ENCODE measurements at regions not wholly inside any gene's neighbourhood (a gene's known extent, or its start where the extent isn't known, plus 50 kb on each side); places are given as distances from the start of the nearest gene placed in this dataset.

- TF ChIP-seq CTCF (IDR thresholded peaks at IDR 0.05): no peak
- peaks cover 0 to 8% of the 10 kb centered on the region in 2 donors for H3K9me3 Mint-ChIP-seq
- H3K36me3 Mint-ChIP-seq: no peaks in the 10 kb centered on the region
- H3K36me3 ChIP-seq (ENCODE audit: control insufficient read depth, insufficient read depth, low read length): no peaks in the 10 kb centered on the region
- ATAC-seq (no peak), DNase-seq (no peak)
- H3K4me1 ChIP-seq (ENCODE audit: control insufficient read depth, insufficient read depth, low read length): no peaks in the 10 kb centered on the region
- no CpG with 5 or more reads among the region's 4 CpGs for whole genome bisulfite sequencing (ENCODE audit: insufficient coverage)
- no peaks in the 10 kb centered on the region for H3K4me1 Mint-ChIP-seq
- H3K4me3 Mint-ChIP-seq: no peak overlapping the region
- H3K27me3 Mint-ChIP-seq (ENCODE audit: low read depth in 2 of 2): no peaks in the 10 kb centered on the region
- no peaks in the 10 kb centered on the region for H3K9me3 ChIP-seq (ENCODE audit: control insufficient read depth, insufficient read depth, low read length)
- intact Hi-C loops (cut with micrococcal nuclease): no loop called here
- no peak overlapping the region for H3K27ac ChIP-seq (ENCODE audit: low read length)
- H3K27me3 ChIP-seq (ENCODE audit: control insufficient read depth, insufficient read depth, low read length): no peaks in the 10 kb centered on the region
- H3K27ac Mint-ChIP-seq: no peak overlapping the region
- no peak overlapping the region for H3K4me3 ChIP-seq (ENCODE audit: low read length)
Observed at GRCh38 chr9:26682041-26682440, 210.6 kb downstream of the CAAP1 start.

- no peak overlapping the region for H3K27ac ChIP-seq (ENCODE audit: low read length)
- TF ChIP-seq CTCF (IDR thresholded peaks at IDR 0.05): no peak
- H3K36me3 ChIP-seq (ENCODE audit: control insufficient read depth, insufficient read depth, low read length): no peaks in the 10 kb centered on the region
- ATAC-seq: no peak
- intact Hi-C loops (cut with micrococcal nuclease): no loop called here
- H3K4me1 ChIP-seq (ENCODE audit: control insufficient read depth, insufficient read depth, low read length): no peaks in the 10 kb centered on the region
- H3K9me3 Mint-ChIP-seq: peaks cover 3 to 7% of the 10 kb centered on the region in 2 donors
- no peaks in the 10 kb centered on the region for H3K27me3 Mint-ChIP-seq (ENCODE audit: low read depth in 2 of 2)
- no peak for DNase-seq
- H3K4me1 Mint-ChIP-seq: no peaks in the 10 kb centered on the region
- H3K27ac Mint-ChIP-seq: no peak overlapping the region
- H3K27me3 ChIP-seq (ENCODE audit: control insufficient read depth, insufficient read depth, low read length): no peaks in the 10 kb centered on the region
- H3K9me3 ChIP-seq (ENCODE audit: control insufficient read depth, insufficient read depth, low read length): no peaks in the 10 kb centered on the region
- no peak overlapping the region for H3K4me3 Mint-ChIP-seq
- no peak overlapping the region for H3K4me3 ChIP-seq (ENCODE audit: low read length)
- WGBS (ENCODE audit: insufficient coverage): 85% methylated on average over 4 of the region's 4 CpGs
- H3K36me3 Mint-ChIP-seq: no peaks in the 10 kb centered on the region
Observed at GRCh38 chr9:26677965-26678706, 214.5 kb downstream of the CAAP1 start.

- TF ChIP-seq CTCF (IDR thresholded peaks at IDR 0.05): no peak
- no peaks in the 10 kb centered on the region for H3K36me3 ChIP-seq (ENCODE audit: control insufficient read depth, insufficient read depth, low read length)
- Mint-ChIP-seq H3K27me3 (ENCODE audit: low read depth in 2 of 2) (no peaks in the 10 kb centered on the region), H3K4me1 (no peaks in the 10 kb centered on the region), H3K4me3 (no peak overlapping the region), H3K9me3 (peaks cover 3 to 5% of the 10 kb centered on the region in 2 donors), H3K36me3 (no peaks in the 10 kb centered on the region), H3K27ac (no peak overlapping the region)
- 92% methylated on average over 2 of the region's 3 CpGs for WGBS (ENCODE audit: insufficient coverage)
- H3K9me3 ChIP-seq (ENCODE audit: control insufficient read depth, insufficient read depth, low read length): no peaks in the 10 kb centered on the region
- no peaks in the 10 kb centered on the region for H3K27me3 ChIP-seq (ENCODE audit: control insufficient read depth, insufficient read depth, low read length)
- no peaks in the 10 kb centered on the region for H3K4me1 ChIP-seq (ENCODE audit: control insufficient read depth, insufficient read depth, low read length)
- H3K27ac ChIP-seq (ENCODE audit: low read length): no peak overlapping the region
- intact Hi-C loops (cut with micrococcal nuclease): no loop called here
- ATAC-seq (no peak), DNase-seq (no peak)
- H3K4me3 ChIP-seq (ENCODE audit: low read length): no peak overlapping the region
Observed at GRCh38 chr9:26675035-26675434, 217.6 kb downstream of the CAAP1 start.

- Histone ChIP-seq H3K4me3 (ENCODE audit: low read length) (no peak overlapping the region), H3K27ac (ENCODE audit: low read length) (no peak overlapping the region), H3K4me1 (ENCODE audit: control insufficient read depth, insufficient read depth, low read length) (no peaks in the 10 kb centered on the region), H3K36me3 (ENCODE audit: control insufficient read depth, insufficient read depth, low read length) (no peaks in the 10 kb centered on the region), H3K27me3 (ENCODE audit: control insufficient read depth, insufficient read depth, low read length) (no peaks in the 10 kb centered on the region), H3K9me3 (ENCODE audit: control insufficient read depth, insufficient read depth, low read length) (no peaks in the 10 kb centered on the region)
- no peak for DNase-seq
- intact Hi-C loops (cut with micrococcal nuclease): no loop called here
- no peaks in the 10 kb centered on the region for H3K36me3 Mint-ChIP-seq
- no peak overlapping the region for H3K27ac Mint-ChIP-seq
- no peak overlapping the region for H3K4me3 Mint-ChIP-seq
- H3K27me3 Mint-ChIP-seq (ENCODE audit: low read depth in 2 of 2): no peaks in the 10 kb centered on the region
- no peak for ATAC-seq
- H3K4me1 Mint-ChIP-seq: no peaks in the 10 kb centered on the region
- peaks cover 3 to 5% of the 10 kb centered on the region in 2 donors for H3K9me3 Mint-ChIP-seq
- TF ChIP-seq CTCF (IDR thresholded peaks at IDR 0.05): no peak
Observed at GRCh38 chr9:26673261-26673660, 219.3 kb downstream of the CAAP1 start.

Data from natural killer cell (primary cell).